ENCODE measurements at regions not wholly inside any gene's neighbourhood (a gene's known extent, or its start where the extent isn't known, plus 50 kb on each side); places are given as distances from the start of the nearest gene placed in this dataset.
"Not testable (repeated sequence)": the region's sequence is repeated elsewhere in the genome, so short reads cannot be mapped to it uniquely, and the experiment has no call there.

DNA sequence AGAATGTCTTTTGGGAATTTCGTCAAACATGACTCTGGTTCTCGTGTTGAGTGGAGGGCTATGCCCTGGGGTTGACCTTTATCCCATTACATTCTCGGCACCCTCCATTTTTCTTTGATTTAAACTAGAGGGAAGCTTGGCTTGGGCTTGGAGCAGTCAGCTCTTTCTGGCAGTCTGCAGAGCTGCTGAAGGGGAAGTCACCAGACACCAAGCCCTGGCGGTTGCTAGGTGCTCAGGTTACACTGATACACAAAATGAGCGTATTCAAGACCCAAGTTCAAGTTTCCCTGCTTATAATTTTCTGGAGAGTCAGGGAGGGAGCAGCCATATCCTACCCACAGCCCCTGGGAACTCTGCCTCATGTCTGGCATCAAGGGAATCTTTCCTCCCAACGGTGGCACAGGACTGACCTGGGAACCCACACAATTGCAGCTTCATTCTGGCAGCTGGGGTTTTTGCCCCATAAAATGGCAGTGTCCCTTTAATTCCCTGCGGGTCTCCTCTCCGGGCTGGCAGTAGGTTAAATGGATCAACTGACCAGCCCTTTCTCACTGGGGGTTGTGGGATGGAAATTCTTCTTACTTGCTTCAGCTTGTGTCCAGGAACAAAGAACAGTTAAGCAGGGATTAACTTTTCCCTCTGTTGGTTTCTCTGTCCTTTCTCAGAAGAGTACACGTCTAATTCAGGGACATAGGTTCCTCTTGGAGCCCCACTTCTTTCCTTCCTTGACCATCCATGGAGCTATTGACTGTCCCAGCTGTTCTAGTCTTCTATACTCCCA is 110.0 kb upstream of the DLG1 start:
- TF ChIP-seq, protein P1, sequence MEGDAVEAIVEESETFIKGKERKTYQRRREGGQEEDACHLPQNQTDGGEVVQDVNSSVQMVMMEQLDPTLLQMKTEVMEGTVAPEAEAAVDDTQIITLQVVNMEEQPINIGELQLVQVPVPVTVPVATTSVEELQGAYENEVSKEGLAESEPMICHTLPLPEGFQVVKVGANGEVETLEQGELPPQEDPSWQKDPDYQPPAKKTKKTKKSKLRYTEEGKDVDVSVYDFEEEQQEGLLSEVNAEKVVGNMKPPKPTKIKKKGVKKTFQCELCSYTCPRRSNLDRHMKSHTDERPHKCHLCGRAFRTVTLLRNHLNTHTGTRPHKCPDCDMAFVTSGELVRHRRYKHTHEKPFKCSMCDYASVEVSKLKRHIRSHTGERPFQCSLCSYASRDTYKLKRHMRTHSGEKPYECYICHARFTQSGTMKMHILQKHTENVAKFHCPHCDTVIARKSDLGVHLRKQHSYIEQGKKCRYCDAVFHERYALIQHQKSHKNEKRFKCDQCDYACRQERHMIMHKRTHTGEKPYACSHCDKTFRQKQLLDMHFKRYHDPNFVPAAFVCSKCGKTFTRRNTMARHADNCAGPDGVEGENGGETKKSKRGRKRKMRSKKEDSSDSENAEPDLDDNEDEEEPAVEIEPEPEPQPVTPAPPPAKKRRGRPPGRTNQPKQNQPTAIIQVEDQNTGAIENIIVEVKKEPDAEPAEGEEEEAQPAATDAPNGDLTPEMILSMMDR (IDR thresholded peaks at IDR 0.05; ENCODE audit: low read depth, low read length, missing control alignments), result no peak
- H3K4me3 ChIP-seq (replicated peaks; ENCODE audit: low read depth, low read length), result no peak overlapping the region
- no peak for DNase-seq (ENCODE audit: extremely low read depth, low read depth)

DNA sequence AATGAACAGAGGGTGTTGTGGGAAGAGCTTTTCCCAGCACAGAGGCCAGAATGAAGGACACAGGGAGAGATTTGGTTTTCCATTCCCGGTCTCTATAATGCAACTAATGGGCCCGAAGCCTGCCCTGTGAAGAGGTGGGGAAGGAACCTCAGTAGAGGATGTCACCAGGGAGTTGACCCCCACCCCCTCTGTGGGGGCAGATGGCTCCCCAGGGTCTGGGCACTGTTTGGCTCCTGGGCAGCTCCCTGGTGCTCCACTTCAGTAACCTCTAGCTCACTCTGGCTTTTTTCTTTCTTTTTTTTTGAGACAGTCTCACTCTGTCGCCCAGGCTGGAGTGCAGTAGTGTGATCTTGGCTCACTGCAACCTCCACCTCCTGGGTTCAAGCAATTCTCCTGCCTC is 109.1 kb upstream of the DLG1 start:
- no peak for DNase-seq (ENCODE audit: extremely low read depth, low read depth)
- no peak overlapping the region for H3K4me3 ChIP-seq (replicated peaks; ENCODE audit: low read depth, low read length)
- TF ChIP-seq, protein P1 (IDR thresholded peaks at IDR 0.05; ENCODE audit: low read depth, low read length, missing control alignments), result no peak

DNA sequence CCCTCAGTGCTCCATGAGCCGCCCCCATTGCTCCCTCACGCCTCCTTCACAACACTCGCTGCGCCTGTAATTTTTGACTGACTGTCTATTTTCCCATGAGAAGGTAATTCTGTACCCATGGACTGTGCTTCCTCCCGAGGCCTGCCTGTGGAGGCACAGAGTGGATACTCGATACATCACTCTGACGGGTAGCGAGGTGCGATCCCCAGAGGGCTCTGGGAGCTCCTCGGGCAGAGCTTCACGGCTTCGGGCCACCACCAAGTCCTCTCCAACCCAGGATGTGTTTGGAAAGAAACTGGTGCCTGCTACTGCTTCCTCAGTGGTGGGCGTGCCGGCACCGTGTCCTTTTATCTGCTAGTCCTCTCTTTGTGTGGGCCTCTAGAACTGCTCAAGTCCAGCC is 108.6 kb upstream of the DLG1 start:
- DNase-seq (ENCODE audit: extremely low read depth, low read depth), result no peak
- H3K4me3 ChIP-seq (replicated peaks; ENCODE audit: low read depth, low read length), result no peak overlapping the region
- TF ChIP-seq, protein P1 (IDR thresholded peaks at IDR 0.05; ENCODE audit: low read depth, low read length, missing control alignments), result no peak

DNA sequence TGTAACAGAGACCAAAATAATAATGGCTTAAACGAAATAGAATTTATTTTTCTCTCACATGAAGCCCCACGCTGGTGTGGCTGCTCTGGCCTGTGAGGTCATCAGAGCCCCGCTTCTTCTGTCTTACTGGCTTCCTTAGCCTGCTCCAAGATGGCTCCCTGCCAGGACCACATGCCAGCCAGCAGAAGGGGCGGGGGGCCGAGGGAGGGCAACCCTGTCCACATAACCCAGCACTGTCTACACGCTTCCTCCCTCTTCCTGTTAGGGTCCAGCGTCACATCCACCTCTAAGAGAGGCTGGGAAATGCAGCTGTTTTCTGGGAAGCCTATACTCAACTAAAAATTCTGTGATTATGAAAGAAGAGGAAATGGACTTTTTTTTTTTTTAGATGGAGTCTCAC is 107.9 kb upstream of the DLG1 start:
- H3K4me3 ChIP-seq (replicated peaks; ENCODE audit: low read depth, low read length), result no peak overlapping the region
- no peak for DNase-seq (ENCODE audit: extremely low read depth, low read depth)
- TF ChIP-seq, protein P1 (IDR thresholded peaks at IDR 0.05; ENCODE audit: low read depth, low read length, missing control alignments), result no peak

DNA sequence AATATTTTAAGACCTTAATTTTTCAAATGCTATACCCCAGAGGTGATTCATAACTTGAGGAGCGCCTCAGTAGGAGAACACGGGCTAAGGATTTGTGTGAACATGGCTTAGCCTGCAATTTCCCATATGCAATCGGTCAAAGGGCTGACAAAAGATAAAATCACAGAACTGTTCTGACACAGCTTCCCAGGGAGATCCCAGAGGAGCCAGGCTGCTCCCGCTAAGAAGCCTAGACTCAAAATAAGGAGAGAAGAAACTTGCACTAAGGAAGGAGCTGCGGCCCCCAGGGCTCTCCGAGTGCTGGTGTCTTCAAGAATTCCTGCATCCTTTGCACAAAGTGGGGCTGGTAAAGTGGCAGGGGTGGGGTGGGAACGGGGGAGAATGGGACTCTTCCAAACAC is 106.3 kb upstream of the DLG1 start:
- no peak for DNase-seq (ENCODE audit: extremely low read depth, low read depth)
- TF ChIP-seq, protein P1 (IDR thresholded peaks at IDR 0.05; ENCODE audit: low read depth, low read length, missing control alignments), result no peak

DNA sequence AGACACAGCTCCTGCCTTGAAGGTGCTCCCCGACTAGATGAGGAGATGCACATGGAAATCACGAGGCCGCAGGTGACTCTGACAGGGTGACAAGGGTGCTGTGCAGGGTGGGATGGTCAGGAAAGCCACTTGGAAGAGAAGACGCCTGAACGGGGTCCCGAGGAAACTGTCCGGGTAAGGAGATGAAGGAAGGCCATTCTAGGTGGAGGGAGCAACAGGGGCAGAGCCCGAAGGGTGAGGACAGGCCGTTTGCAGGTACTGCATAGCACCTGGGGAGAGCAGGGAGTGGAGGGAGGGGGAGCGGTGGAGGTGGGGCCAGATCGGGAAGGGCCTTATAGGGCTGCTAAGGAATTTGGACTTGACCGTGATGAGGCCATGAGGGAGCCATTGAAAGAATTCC is 105.6 kb upstream of the DLG1 start:
- DNase-seq (ENCODE audit: extremely low read depth, low read depth), result no peak
- TF ChIP-seq, protein P1 (IDR thresholded peaks at IDR 0.05; ENCODE audit: low read depth, low read length, missing control alignments), result no peak
- H3K4me3 ChIP-seq (replicated peaks; ENCODE audit: low read depth, low read length), result no peak overlapping the region

More for the DNA sequence above, 106.3 kb upstream of the DLG1 start:
- no peak overlapping the region for H3K4me3 ChIP-seq (replicated peaks; ENCODE audit: low read depth, low read length)

DNA sequence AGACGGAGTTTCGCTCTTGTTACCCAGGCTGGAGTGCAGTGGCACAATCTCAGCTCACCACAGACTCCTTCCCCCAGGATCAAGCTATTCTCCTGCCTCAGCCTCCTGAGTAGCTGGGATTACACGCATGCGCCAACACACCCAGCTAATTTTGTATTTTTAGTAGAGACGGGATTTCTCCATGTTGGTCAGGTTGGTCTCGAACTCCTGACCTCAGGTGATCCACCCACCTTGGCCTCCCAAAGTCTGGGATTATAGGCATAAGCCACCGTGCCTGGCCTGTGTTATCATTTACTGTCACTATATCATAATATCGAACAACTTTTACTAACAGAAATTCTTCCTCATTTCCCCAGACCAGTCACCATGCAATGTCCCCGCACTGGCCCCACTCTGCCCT is 104.0 kb upstream of the DLG1 start:
- not testable (repeated sequence) for H3K4me3 ChIP-seq (replicated peaks; ENCODE audit: low read depth, low read length)

More for the DNA sequence above, 104.0 kb upstream of the DLG1 start:
- not testable (repeated sequence) for DNase-seq (ENCODE audit: extremely low read depth, low read depth)

Measured in HFF-Myc (cell line).